ENCODE measurements at regions not wholly inside any gene's neighbourhood (a gene's known extent, or its start where the extent isn't known, plus 50 kb on each side); places are given as distances from the start of the nearest gene placed in this dataset.

DNA sequence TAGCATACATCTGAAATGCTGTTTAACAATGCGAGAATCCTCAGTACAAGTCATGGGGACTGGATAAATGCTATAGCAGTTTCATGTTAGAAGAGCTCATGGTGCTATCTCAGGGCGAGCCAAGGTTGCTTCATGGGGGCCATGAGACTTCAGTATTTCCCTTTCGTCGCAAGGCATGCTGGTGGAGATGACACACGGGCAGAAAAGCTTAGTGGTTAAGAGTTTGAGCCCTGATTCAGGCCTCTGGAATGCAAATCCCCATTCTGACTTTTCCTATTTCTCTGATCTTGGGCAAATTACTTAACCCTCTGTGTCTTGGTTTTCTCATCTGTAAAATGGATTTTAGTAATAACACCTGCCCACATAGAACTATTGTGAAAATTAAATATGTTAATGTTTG is 57.4 kb upstream of the EPHA4 start:
- no peaks in the 10 kb centered on the region for H3K4me1 ChIP-seq
- no peaks in the 10 kb centered on the region for H3K36me3 ChIP-seq
- H3K4me3 ChIP-seq: no peak overlapping the region
- H3K27me3 ChIP-seq: no peaks in the 10 kb centered on the region
- TF ChIP-seq POLR2AphosphoS5 (IDR thresholded peaks at IDR 0.05; ENCODE audit: insufficient read depth in 1 of 2, low read depth in 1 of 2) (no peak), POLR2A (IDR thresholded peaks at IDR 0.05) (no peak)
- TF ChIP-seq, protein P1, sequence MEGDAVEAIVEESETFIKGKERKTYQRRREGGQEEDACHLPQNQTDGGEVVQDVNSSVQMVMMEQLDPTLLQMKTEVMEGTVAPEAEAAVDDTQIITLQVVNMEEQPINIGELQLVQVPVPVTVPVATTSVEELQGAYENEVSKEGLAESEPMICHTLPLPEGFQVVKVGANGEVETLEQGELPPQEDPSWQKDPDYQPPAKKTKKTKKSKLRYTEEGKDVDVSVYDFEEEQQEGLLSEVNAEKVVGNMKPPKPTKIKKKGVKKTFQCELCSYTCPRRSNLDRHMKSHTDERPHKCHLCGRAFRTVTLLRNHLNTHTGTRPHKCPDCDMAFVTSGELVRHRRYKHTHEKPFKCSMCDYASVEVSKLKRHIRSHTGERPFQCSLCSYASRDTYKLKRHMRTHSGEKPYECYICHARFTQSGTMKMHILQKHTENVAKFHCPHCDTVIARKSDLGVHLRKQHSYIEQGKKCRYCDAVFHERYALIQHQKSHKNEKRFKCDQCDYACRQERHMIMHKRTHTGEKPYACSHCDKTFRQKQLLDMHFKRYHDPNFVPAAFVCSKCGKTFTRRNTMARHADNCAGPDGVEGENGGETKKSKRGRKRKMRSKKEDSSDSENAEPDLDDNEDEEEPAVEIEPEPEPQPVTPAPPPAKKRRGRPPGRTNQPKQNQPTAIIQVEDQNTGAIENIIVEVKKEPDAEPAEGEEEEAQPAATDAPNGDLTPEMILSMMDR (IDR thresholded peaks at IDR 0.05): no peak
- H3K27ac ChIP-seq: no peak overlapping the region
- intact Hi-C loops (cut with DNase I): no loop called here
- no peak for DNase-seq (ENCODE audit: extremely low spot score in 2 of 2)
- H3K9me3 ChIP-seq: no peaks in the 10 kb centered on the region

DNA sequence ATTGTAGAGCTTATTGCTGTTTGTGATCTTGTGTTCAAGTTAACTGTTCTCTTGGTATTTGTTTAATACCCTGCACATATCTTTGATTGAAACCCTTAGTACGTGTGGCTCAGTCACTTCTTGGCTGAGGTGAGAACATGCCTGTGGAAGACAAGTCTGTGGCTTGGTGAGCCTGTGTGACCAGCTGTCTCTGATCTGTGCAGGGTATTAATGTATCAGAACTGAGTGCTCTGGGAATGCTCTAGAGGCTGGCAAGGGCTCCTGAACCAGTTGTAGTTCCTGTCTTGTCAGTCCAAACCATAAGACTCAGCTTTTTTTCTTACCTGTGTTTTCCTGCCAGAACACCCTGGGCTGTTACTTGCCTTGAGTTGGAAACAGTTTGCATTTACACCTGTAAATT is 52.4 kb upstream of the EPHA4 start:
- Histone ChIP-seq H3K9me3 (no peaks in the 10 kb centered on the region), H3K36me3 (no peaks in the 10 kb centered on the region), H3K27me3 (no peaks in the 10 kb centered on the region), H3K27ac (no peak overlapping the region), H3K4me3 (no peak overlapping the region), H3K4me1 (no peaks in the 10 kb centered on the region)
- intact Hi-C loops (cut with DNase I): no loop called here
- TF ChIP-seq, protein P1 (IDR thresholded peaks at IDR 0.05): no peak
- TF ChIP-seq POLR2A (IDR thresholded peaks at IDR 0.05) (no peak), POLR2AphosphoS5 (IDR thresholded peaks at IDR 0.05; ENCODE audit: insufficient read depth in 1 of 2, low read depth in 1 of 2) (no peak)
- no peak for DNase-seq (ENCODE audit: extremely low spot score in 2 of 2)

All from vagina (tissue), 2 donors.